HCT116 (cell line): ENCODE measurements at regions not wholly inside any gene's neighbourhood (a gene's known extent, or its start where the extent isn't known, plus 50 kb on each side); places are given as distances from the start of the nearest gene placed in this dataset.

Source experiments
- ATAC-seq: fragments of 200-7000 bp; cut with Tn5 transposase; 2 replicates; pipeline ENCODE4 v1.9.1; 2020; ENCODE audit warnings: mild to moderate bottlenecking, moderate library complexity
- BruUV-seq: library from RNA; stranded (reverse); fragments of 400-500 nt; replicated peaks from 2 replicates; lab custom pipeline; 2021; lab: Mats Ljungman, UMichigan
- CTCF ChIA-PET: fragments of 300-600 bp; sonication (Branson Sonifier 250); formaldehyde crosslinking; loops from one replicate; lab custom pipeline; 2021; ENCODE audit warnings: antibody characterized with exemption; lab: Charles Lee
- POLR2A ChIA-PET: fragments of 300-600, 350-600 bp; sonication (Branson Sonifier 250); formaldehyde crosslinking; loops from one replicate; lab custom pipeline; 2021; ENCODE audit warnings: antibody characterized with exemption; lab: Charles Lee
- RAD21 ChIA-PET, 2 experiments: fragments of 300-600 bp; sonication (Branson Sonifier 250); formaldehyde crosslinking; loops; one replicate each; lab custom pipeline; 2023; ENCODE audit warnings: low total read pairs in 2 of 2; ENCODE audit not compliant: uncharacterized antibody in 2 of 2, unreplicated experiment in 2 of 2, low non-redundant PET in 1 of 2; lab: Charles Lee
- DNase-seq: peaks from one replicate; pipeline ENCODE4 v3.0.0-alpha.2; 2010; ENCODE audit warnings: low read depth, low spot score
- H2AFZ ChIP-seq: fragments of 200-600 bp; shearing (Covaris generic), sonication (generic); 2 replicates; pipeline ENCODE4 v1.6.1; 2017; ENCODE audit warnings: low read depth, mixed run types, mixed read lengths, antibody characterized with exemption, low read length; ENCODE audit not compliant: poor library complexity, severe bottlenecking
- H3K27ac ChIP-seq: 2 replicates; pipeline ENCODE4 v1.5.1; 2012; ENCODE audit warnings: low read depth, low read length
- H3K27me3 ChIP-seq: fragments of 200-600 bp; sonication (generic); 2 replicates; pipeline ENCODE4 v1.6.1; 2016; ENCODE audit warnings: mixed run types, low read length, mixed read lengths; ENCODE audit not compliant: insufficient read depth
- H3K36me3 ChIP-seq, 2 experiments: fragments of 200-500 bp in 1 of 2; fragments of 200-600 bp in 1 of 2; sonication (Bioruptor generic) in 1 of 2; sonication (generic) in 1 of 2; 2 replicates each; pipeline versions ENCODE4 v1.5.1 to v1.6.1; 2014 to 2016; ENCODE audit warnings: low read length in 2 of 2, inconsistent platforms in 1 of 2, mixed read lengths in 1 of 2, mixed run types in 1 of 2; ENCODE audit not compliant: insufficient read depth in 2 of 2, control insufficient read depth in 1 of 2
- H3K4me1 ChIP-seq, 2 experiments: fragments of 200-600 bp in 1 of 2; sonication (generic) in 1 of 2; 2 replicates each; pipeline versions ENCODE4 v1.5.1 to v1.6.1; 2012 to 2017; ENCODE audit warnings: low read length in 2 of 2, inconsistent platforms in 1 of 2, mild to moderate bottlenecking in 1 of 2, mixed read lengths in 1 of 2, mixed run types in 1 of 2, moderate library complexity in 1 of 2; ENCODE audit not compliant: insufficient read depth in 2 of 2, control insufficient read depth in 1 of 2
- H3K4me2 ChIP-seq: fragments of 200-600 bp; sonication (generic); 2 replicates; pipeline ENCODE4 v1.6.1; 2017; ENCODE audit warnings: mixed run types, low read length, mixed read lengths
- H3K4me3 ChIP-seq, 2 experiments: fragments of 200-600 bp in 1 of 2; sonication (generic) in 1 of 2; replicated peaks in 1 of 2; 2 replicates each; pipeline ENCODE4 v1.5.1; 2011 to 2016; ENCODE audit warnings: low read length in 2 of 2, control low read depth in 1 of 2, low read depth in 1 of 2, mild to moderate bottlenecking in 1 of 2, mixed read lengths in 1 of 2, mixed run types in 1 of 2
- H3K79me2 ChIP-seq: fragments of 200-600 bp; sonication (generic); 2 replicates; pipeline ENCODE4 v1.6.1; 2017; ENCODE audit warnings: mild to moderate bottlenecking, mixed run types, low read length, moderate library complexity, mixed read lengths; ENCODE audit not compliant: insufficient read depth
- H3K9ac ChIP-seq: fragments of 200-600 bp; sonication (generic); 2 replicates; pipeline ENCODE4 v1.6.1; 2016; ENCODE audit warnings: low read length, mixed read lengths
- H3K9me2 ChIP-seq: fragments of 200-600 bp; sonication (generic), shearing (Covaris generic); 2 replicates; pipeline ENCODE4 v1.6.1; 2017; ENCODE audit warnings: mixed run types, mild to moderate bottlenecking, moderate library complexity; ENCODE audit not compliant: insufficient read depth
- H3K9me3 ChIP-seq, 2 experiments: fragments of 200-500 bp in 1 of 2; fragments of 200-600 bp in 1 of 2; sonication (Bioruptor generic) in 1 of 2; sonication (generic) in 1 of 2; 2 replicates each; pipeline ENCODE4 v1.6.1; 2014 to 2017; ENCODE audit warnings: low read length in 2 of 2, mixed read lengths in 2 of 2, inconsistent platforms in 1 of 2, low read depth in 1 of 2, mild to moderate bottlenecking in 1 of 2, mixed run types in 1 of 2, moderate library complexity in 1 of 2; ENCODE audit not compliant: control insufficient read depth in 1 of 2, insufficient read depth in 1 of 2
- H4K20me1 ChIP-seq: fragments of 200-600 bp; sonication (generic), shearing (Covaris generic); 2 replicates; pipeline ENCODE4 v1.6.1; 2017; ENCODE audit warnings: mixed run types, mild to moderate bottlenecking, moderate library complexity; ENCODE audit not compliant: insufficient read depth
- ATF3 ChIP-seq: IDR thresholded peaks from 2 replicates; pipeline ENCODE4 v1.6.1; 2012
- CEBPB ChIP-seq: IDR thresholded peaks from 2 replicates; pipeline ENCODE4 v1.6.1; 2012; ENCODE audit warnings: low read depth
- CTCF ChIP-seq, 3 experiments: fragments of 200-600 bp in 1 of 3; sonication (generic) in 1 of 3; IDR thresholded peaks in 2 of 3; conservative IDR thresholded peaks in 1 of 3; 2 replicates each; pipeline ENCODE4 v1.5.1; 2012 to 2017; ENCODE audit warnings: low read depth in 2 of 3, low read length in 2 of 3, antibody characterized with exemption in 1 of 3, borderline replicate concordance in 1 of 3, control low read depth in 1 of 3, mild to moderate bottlenecking in 1 of 3, mixed read lengths in 1 of 3, mixed run types in 1 of 3, moderate library complexity in 1 of 3; ENCODE audit not compliant: insufficient read depth in 1 of 3
- EGR1 ChIP-seq: IDR thresholded peaks from 2 replicates; pipeline ENCODE4 v1.6.1; 2012; ENCODE audit warnings: low read depth
- ELF1 ChIP-seq: IDR thresholded peaks from 2 replicates; pipeline ENCODE4 v1.6.1; 2012; ENCODE audit warnings: low read depth, borderline replicate concordance
- EZH2 ChIP-seq: fragments of 200-600 bp; sonication (generic); IDR thresholded peaks from 2 replicates; pipeline ENCODE4 v1.6.1; 2017; ENCODE audit warnings: antibody characterized with exemption, mixed run types
- EZH2phosphoT487 ChIP-seq: fragments of 200-600 bp; IDR thresholded peaks from 2 replicates; pipeline ENCODE4 v1.6.1; 2018; ENCODE audit warnings: antibody characterized with exemption, borderline replicate concordance
- JUND ChIP-seq: IDR thresholded peaks from 2 replicates; pipeline ENCODE4 v1.6.1; 2012
- POLR2AphosphoS5 ChIP-seq: IDR thresholded peaks from 2 replicates; pipeline ENCODE4 v1.6.1; 2011; ENCODE audit warnings: mild to moderate bottlenecking, low read depth, low read length, moderate library complexity
- RAD21 ChIP-seq: IDR thresholded peaks from 2 replicates; pipeline ENCODE4 v1.6.1; 2012; ENCODE audit warnings: low read depth, mild to moderate bottlenecking
- SIN3A ChIP-seq: IDR thresholded peaks from 2 replicates; pipeline ENCODE4 v1.6.1; 2012; ENCODE audit warnings: low read depth
- SP1 ChIP-seq: IDR thresholded peaks from 2 replicates; pipeline ENCODE4 v1.6.1; 2012; ENCODE audit warnings: low read depth
- SRF ChIP-seq: IDR thresholded peaks from 2 replicates; pipeline ENCODE4 v1.6.1; 2012; ENCODE audit warnings: low read depth
- TCF7L2 ChIP-seq: IDR thresholded peaks from 2 replicates; pipeline ENCODE4 v1.7.0; 2011; ENCODE audit warnings: borderline replicate concordance, inconsistent platforms; ENCODE audit not compliant: insufficient read depth, insufficient read length; ENCODE audit errors: extremely low read depth
- YY1 ChIP-seq: IDR thresholded peaks from 2 replicates; pipeline ENCODE4 v1.6.1; 2011; ENCODE audit warnings: low read length, low read depth, moderate library complexity, mild to moderate bottlenecking; ENCODE audit not compliant: insufficient replicate concordance; ENCODE audit errors: extremely low read depth
- ZBTB33 ChIP-seq: IDR thresholded peaks from 2 replicates; pipeline ENCODE4 v1.6.1; 2011; ENCODE audit warnings: mild to moderate bottlenecking, low read length, moderate library complexity; ENCODE audit not compliant: insufficient replicate concordance; ENCODE audit errors: extremely low read depth
- ZFX ChIP-seq: fragments of 450-650 bp; IDR thresholded peaks from 2 replicates; pipeline ENCODE4 v1.6.1; 2017
- ZNF274 ChIP-seq: fragments of 200-500 bp; sonication (Bioruptor generic); IDR thresholded peaks from 2 replicates; pipeline ENCODE4 v1.6.1; 2014; ENCODE audit warnings: mild to moderate bottlenecking, low read depth, low read length, inconsistent platforms
- intact Hi-C: fragments of 100-400 bp; cut with micrococcal nuclease; formaldehyde crosslinking; loops from 2 replicates; pipeline ENCODE4 v1.10.0; 2022
- TF ChIP-seq, protein P1 (sequence below): IDR thresholded peaks from 2 replicates; pipeline ENCODE4 v1.6.1; 2012; ENCODE audit warnings: low read depth

DNA sequence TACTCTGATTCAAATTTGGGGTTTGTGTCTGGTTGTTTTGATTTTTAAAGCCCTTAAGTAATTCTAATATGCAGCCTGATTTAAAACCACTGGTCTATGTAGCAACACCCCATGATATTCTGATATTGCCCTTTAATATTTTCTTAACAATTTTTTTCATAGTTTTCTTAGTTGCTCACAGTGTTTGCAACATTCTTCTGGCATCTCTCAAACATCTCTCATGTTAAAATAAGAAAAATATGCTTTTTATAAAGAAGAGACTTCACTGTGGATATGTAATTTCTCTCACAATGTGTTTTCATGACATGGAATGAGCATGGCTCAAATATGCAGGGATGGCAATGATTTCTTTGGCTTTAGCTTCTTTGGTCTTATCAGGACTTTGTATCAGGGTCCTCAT lies 183.7 kb downstream of the TAF11L14 start:
- no peaks in the 10 kb centered on the region for H3K4me1 ChIP-seq
- CTCF ChIA-PET: no interaction called here

More for the DNA sequence above, 183.7 kb downstream of the TAF11L14 start:
- Histone ChIP-seq H3K9ac (no peak overlapping the region), H3K79me2 (no peaks in the 10 kb centered on the region), H3K27ac (no peak overlapping the region), H3K9me2 (no peaks in the 10 kb centered on the region), H2AFZ (no peak overlapping the region), H3K4me3 (no peak overlapping the region), H3K9me3 (peaks cover 12 to 25% of the 10 kb centered on the region in 2 experiments; a peak in 2 of 4 replicates), H3K36me3 (no peaks in the 10 kb centered on the region), H4K20me1 (no peaks in the 10 kb centered on the region), H3K4me2 (no peak overlapping the region), H3K27me3 (no peaks in the 10 kb centered on the region)
- no peak for ATAC-seq
- DNase-seq: no peak
- TF ChIP-seq CTCF (IDR thresholded peaks at IDR 0.05 in 2 of 3, conservative IDR thresholded peaks at IDR 0.05 in 1 of 3; ENCODE audit: borderline replicate concordance in 1 of 3, insufficient read depth in 1 of 3, low read depth in 2 of 3, low read length in 2 of 3): no peak
- no peak for TF ChIP-seq SP1
- TF ChIP-seq, protein P1, sequence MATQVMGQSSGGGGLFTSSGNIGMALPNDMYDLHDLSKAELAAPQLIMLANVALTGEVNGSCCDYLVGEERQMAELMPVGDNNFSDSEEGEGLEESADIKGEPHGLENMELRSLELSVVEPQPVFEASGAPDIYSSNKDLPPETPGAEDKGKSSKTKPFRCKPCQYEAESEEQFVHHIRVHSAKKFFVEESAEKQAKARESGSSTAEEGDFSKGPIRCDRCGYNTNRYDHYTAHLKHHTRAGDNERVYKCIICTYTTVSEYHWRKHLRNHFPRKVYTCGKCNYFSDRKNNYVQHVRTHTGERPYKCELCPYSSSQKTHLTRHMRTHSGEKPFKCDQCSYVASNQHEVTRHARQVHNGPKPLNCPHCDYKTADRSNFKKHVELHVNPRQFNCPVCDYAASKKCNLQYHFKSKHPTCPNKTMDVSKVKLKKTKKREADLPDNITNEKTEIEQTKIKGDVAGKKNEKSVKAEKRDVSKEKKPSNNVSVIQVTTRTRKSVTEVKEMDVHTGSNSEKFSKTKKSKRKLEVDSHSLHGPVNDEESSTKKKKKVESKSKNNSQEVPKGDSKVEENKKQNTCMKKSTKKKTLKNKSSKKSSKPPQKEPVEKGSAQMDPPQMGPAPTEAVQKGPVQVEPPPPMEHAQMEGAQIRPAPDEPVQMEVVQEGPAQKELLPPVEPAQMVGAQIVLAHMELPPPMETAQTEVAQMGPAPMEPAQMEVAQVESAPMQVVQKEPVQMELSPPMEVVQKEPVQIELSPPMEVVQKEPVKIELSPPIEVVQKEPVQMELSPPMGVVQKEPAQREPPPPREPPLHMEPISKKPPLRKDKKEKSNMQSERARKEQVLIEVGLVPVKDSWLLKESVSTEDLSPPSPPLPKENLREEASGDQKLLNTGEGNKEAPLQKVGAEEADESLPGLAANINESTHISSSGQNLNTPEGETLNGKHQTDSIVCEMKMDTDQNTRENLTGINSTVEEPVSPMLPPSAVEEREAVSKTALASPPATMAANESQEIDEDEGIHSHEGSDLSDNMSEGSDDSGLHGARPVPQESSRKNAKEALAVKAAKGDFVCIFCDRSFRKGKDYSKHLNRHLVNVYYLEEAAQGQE: no peak
- no peak for TF ChIP-seq SIN3A
- no peak for TF ChIP-seq JUND
- no peak for TF ChIP-seq ELF1
- no peak for TF ChIP-seq ZFX
- TF ChIP-seq EZH2: no peak
- TF ChIP-seq EZH2phosphoT487: no peak
- no peak for TF ChIP-seq EGR1
- no peak for TF ChIP-seq ZNF274
- no peak for TF ChIP-seq POLR2AphosphoS5
- no peak for TF ChIP-seq ZBTB33
- no peak for TF ChIP-seq RAD21
- TF ChIP-seq TCF7L2: no peak
- TF ChIP-seq YY1: no peak
- TF ChIP-seq CEBPB: no peak
- TF ChIP-seq ATF3: no peak
- no peak for TF ChIP-seq SRF
- ChIA-PET RAD21 (no interaction called here), POLR2A (no interaction called here)
- no TSS peak for BruUV-seq
- intact Hi-C loops: no loop called here
